Neutrophil (primary cell): ENCODE measurements at regions not wholly inside any gene's neighbourhood (a gene's known extent, or its start where the extent isn't known, plus 50 kb on each side); places are given as distances from the start of the nearest gene placed in this dataset.

ENCODE experiments used
- H3K27ac ChIP-seq: fragments of 200-600 bp; sonication (generic); 2 replicates; pipeline ENCODE4 v1.5.1; 2016; ENCODE audit warnings: mild to moderate bottlenecking, moderate library complexity
- H3K27me3 ChIP-seq: fragments of 200-600 bp; sonication (generic); 2 replicates; pipeline ENCODE4 v1.6.0; 2016; ENCODE audit warnings: mild to moderate bottlenecking
- H3K36me3 ChIP-seq: fragments of 200-600 bp; sonication (generic); 2 replicates; pipeline ENCODE4 v1.5.1; 2017
- H3K4me1 ChIP-seq, 2 experiments: fragments of 200-600 bp in 1 of 2; sonication (generic) in 1 of 2; 1 replicate in 1 of 2; 2 replicates in 1 of 2; pipeline versions ENCODE4 v1.5.1 to v1.6.1; 2013 to 2016; ENCODE audit warnings: low read depth in 1 of 2, low read length in 1 of 2, mild to moderate bottlenecking in 1 of 2, moderate library complexity in 1 of 2; ENCODE audit not compliant: control insufficient read depth in 1 of 2, insufficient read depth in 1 of 2
- H3K4me3 ChIP-seq, 2 experiments: fragments of 200-600 bp in 1 of 2; sonication (generic) in 1 of 2; 1 replicate in 1 of 2; 2 replicates in 1 of 2; pipeline ENCODE4 v1.5.1; 2013 to 2016; ENCODE audit warnings: low read depth in 1 of 2, low read length in 1 of 2, mild to moderate bottlenecking in 1 of 2, moderate library complexity in 1 of 2
- H3K9me3 ChIP-seq: fragments of 200-600 bp; sonication (generic); 2 replicates; pipeline ENCODE4 v1.5.1; 2016
- CTCF ChIP-seq: fragments of 200-600 bp; sonication (generic); IDR thresholded peaks from 2 replicates; pipeline ENCODE4 v1.5.1; 2016; ENCODE audit warnings: antibody characterized with exemption

GRCh38 chr15:38626443-38627050 lies 61.9 kb upstream of the RASGRP1 start:
- no peak overlapping the region for H3K27ac ChIP-seq
- H3K9me3 ChIP-seq = no peaks in the 10 kb centered on the region
- no peaks in the 10 kb centered on the region for H3K27me3 ChIP-seq
- no peak overlapping the region for H3K4me3 ChIP-seq
- no peaks in the 10 kb centered on the region for H3K4me1 ChIP-seq
- no peak for TF ChIP-seq CTCF
- no peaks in the 10 kb centered on the region for H3K36me3 ChIP-seq

GRCh38 chr15:38627689-38628277 lies 63.2 kb upstream of the RASGRP1 start:
- H3K4me1 ChIP-seq = no peaks in the 10 kb centered on the region
- no peaks in the 10 kb centered on the region for H3K36me3 ChIP-seq
- no peak for TF ChIP-seq CTCF
- no peak overlapping the region for H3K27ac ChIP-seq
- no peaks in the 10 kb centered on the region for H3K27me3 ChIP-seq
- no peaks in the 10 kb centered on the region for H3K9me3 ChIP-seq
- no peak overlapping the region for H3K4me3 ChIP-seq

- TF ChIP-seq CTCF = no peak
- no peak overlapping the region for H3K4me3 ChIP-seq
- H3K36me3 ChIP-seq = no peaks in the 10 kb centered on the region
- no peaks in the 10 kb centered on the region for H3K27me3 ChIP-seq
- no peak overlapping the region for H3K27ac ChIP-seq
- no peaks in the 10 kb centered on the region for H3K9me3 ChIP-seq
- no peaks in the 10 kb centered on the region for H3K4me1 ChIP-seq
These were observed 66.8 kb upstream of the RASGRP1 start for GRCh38 chr15:38631119-38632075.

- H3K27ac ChIP-seq = no peak overlapping the region
- H3K4me3 ChIP-seq = no peak overlapping the region
- H3K27me3 ChIP-seq = no peaks in the 10 kb centered on the region
- no peak for TF ChIP-seq CTCF
- H3K4me1 ChIP-seq = no peaks in the 10 kb centered on the region
- H3K9me3 ChIP-seq = no peaks in the 10 kb centered on the region
- H3K36me3 ChIP-seq = no peaks in the 10 kb centered on the region
These were observed 70.6 kb upstream of the RASGRP1 start for GRCh38 chr15:38635170-38635569.

- TF ChIP-seq CTCF = no peak
- Histone ChIP-seq H3K9me3 (no peaks in the 10 kb centered on the region), H3K36me3 (no peaks in the 10 kb centered on the region), H3K27ac (no peak overlapping the region), H3K27me3 (no peaks in the 10 kb centered on the region), H3K4me1 (no peaks in the 10 kb centered on the region), H3K4me3 (no peak overlapping the region)
These were observed 72.0 kb upstream of the RASGRP1 start for GRCh38 chr15:38636597-38636996.
